K562 (cell line): ENCODE measurements at regions not wholly inside any gene's neighbourhood (a gene's known extent, or its start where the extent isn't known, plus 50 kb on each side); places are given as distances from the start of the nearest gene placed in this dataset.

Experiments used
- ATAC-seq: fragments of 200-7000 bp; cut with Tn5 transposase; 3 replicates; pipeline ENCODE4 v1.9.1; 2020; ENCODE audit warnings: moderate library complexity
- BruUV-seq: library from RNA; stranded (reverse); fragments of 400-500 nt; replicated peaks from 2 replicates; lab custom pipeline; 2021; lab: Mats Ljungman, UMichigan
- CTCF ChIA-PET: fragments of 300-600 bp; formaldehyde crosslinking; extraction: SDS; loops from one replicate; lab custom pipeline; 2021; ENCODE audit warnings: low intra/inter-chr PET ratio; lab: Yijun Ruan, JAX
- POLR2A ChIA-PET: fragments of 300-600, 350-650 bp; sonication (Branson Sonifier 250); formaldehyde crosslinking; extraction: SDS; loops from one replicate; lab custom pipeline; 2021; ENCODE audit warnings: antibody characterized with exemption, inconsistent platforms; lab: Yijun Ruan, JAX
- DNase-seq, 4 experiments: peaks; one replicate each; pipeline versions ENCODE4 v3.0.0 to v3.0.0-alpha.2; 2011 to 2018; ENCODE audit warnings: low spot score in 3 of 4, mixed read lengths in 3 of 4; ENCODE audit errors: extremely low read depth in 1 of 4
- FAIRE-seq: peaks from 2 replicates; lab custom pipeline; 2011; peaks lifted over from hg19 to GRCh38; lab: Jason Lieb, UNC
- H2AFZ ChIP-seq: 2 replicates; pipeline ENCODE4 v1.6.0; 2011; ENCODE audit warnings: low read depth, low read length, control low read depth, inconsistent platforms
- H3K27ac ChIP-seq: fragments of 200-600 bp; 3 replicates; pipeline ENCODE4 v1.8.0; 2011; ENCODE audit warnings: low read depth, mild to moderate bottlenecking, control low read depth, inconsistent platforms, low read length, moderate library complexity, mixed read lengths; ENCODE audit errors: extremely low read depth
- H3K27me3 ChIP-seq, 2 experiments: fragments of 300-600 bp in 1 of 2; 2 replicates in 1 of 2; 3 replicates in 1 of 2; pipeline versions ENCODE4 v1.6.0 to v1.8.0; 2011; ENCODE audit warnings: inconsistent platforms in 2 of 2, low read length in 2 of 2, mild to moderate bottlenecking in 1 of 2, mixed read lengths in 1 of 2, moderate library complexity in 1 of 2; ENCODE audit not compliant: control insufficient read depth in 2 of 2, insufficient read depth in 2 of 2
- H3K36me3 ChIP-seq: fragments of 300-600 bp; 3 replicates; pipeline ENCODE4 v1.8.0; 2011; ENCODE audit warnings: mild to moderate bottlenecking, low read length, inconsistent platforms; ENCODE audit not compliant: control insufficient read depth, insufficient read depth
- H3K4me1 ChIP-seq, 2 experiments: fragments of 200-600 bp in 1 of 2; replicated peaks in 1 of 2; 2 replicates in 1 of 2; 3 replicates in 1 of 2; pipeline versions ENCODE4 v1.5.1 to v1.8.0; 2011; ENCODE audit warnings: inconsistent platforms in 2 of 2, low read length in 2 of 2, mild to moderate bottlenecking in 1 of 2, mixed read lengths in 1 of 2, moderate library complexity in 1 of 2; ENCODE audit not compliant: control insufficient read depth in 2 of 2, insufficient read depth in 2 of 2
- H3K4me2 ChIP-seq: 2 replicates; pipeline ENCODE4 v1.6.1; 2011; ENCODE audit warnings: low read length, control low read depth, inconsistent platforms, mixed read lengths; ENCODE audit not compliant: insufficient read depth
- H3K4me3 ChIP-seq: fragments of 200-600 bp; sonication (generic), shearing (Covaris generic); 2 replicates; pipeline ENCODE4 v1.5.1; 2016; ENCODE audit warnings: control low read depth, inconsistent platforms
- H3K79me2 ChIP-seq: fragments of 200-600 bp; 3 replicates; pipeline ENCODE4 v1.8.0; 2011; ENCODE audit warnings: low read length, inconsistent platforms; ENCODE audit not compliant: control insufficient read depth, insufficient read depth
- H3K9ac ChIP-seq, 2 experiments: 2 replicates each; pipeline versions ENCODE4 v1.6.0 to v1.6.1; 2011; ENCODE audit warnings: low read depth in 2 of 2, low read length in 2 of 2, control low read depth in 1 of 2, inconsistent platforms in 1 of 2, mild to moderate bottlenecking in 1 of 2, mixed read lengths in 1 of 2; ENCODE audit not compliant: insufficient read depth in 1 of 2
- H3K9me1 ChIP-seq: one replicate; pipeline ENCODE4 v1.6.0; 2011; ENCODE audit warnings: inconsistent platforms, mild to moderate bottlenecking, low read length, moderate library complexity; ENCODE audit not compliant: control insufficient read depth, insufficient read depth
- H3K9me3 ChIP-seq: replicated peaks from 2 replicates; pipeline ENCODE4 v1.5.1; 2011; ENCODE audit warnings: low read depth, low read length, inconsistent platforms; ENCODE audit not compliant: control insufficient read depth, insufficient read depth
- H4K20me1 ChIP-seq: replicated peaks from 2 replicates; pipeline ENCODE4 v1.6.1; 2011; ENCODE audit warnings: low read length, inconsistent platforms, mixed read lengths; ENCODE audit not compliant: control insufficient read depth, insufficient read depth
- ARHGAP35 ChIP-seq: fragments of 450-650 bp; IDR thresholded peaks from 2 replicates; pipeline ENCODE4 v1.6.1; 2018; ENCODE audit not compliant: partially characterized antibody
- BCL6 ChIP-seq: fragments of 250-450 bp; sonication (Bioruptor Pico); IDR thresholded peaks from 2 replicates; pipeline ENCODE4 v1.4.0; 2020
- CC2D1A ChIP-seq: fragments of 450-650 bp; IDR thresholded peaks from 2 replicates; pipeline ENCODE4 v1.6.1; 2017; ENCODE audit warnings: mild to moderate bottlenecking
- PTRF ChIP-seq: fragments of 450-650 bp; IDR thresholded peaks from 2 replicates; pipeline ENCODE4 v1.6.1; 2016; ENCODE audit warnings: mild to moderate bottlenecking, missing genetic modification characterization, missing compliant biosample characterization
- SRSF1 ChIP-seq: fragments of 200-400 bp; formaldehyde crosslinking; IDR thresholded peaks from 2 replicates; pipeline ENCODE4 v1.6.1; 2017; ENCODE audit warnings: mild to moderate bottlenecking, low read depth, low read length, moderate library complexity
- TCF7L2 ChIP-seq: fragments of 150-350 bp; IDR thresholded peaks from 2 replicates; pipeline ENCODE4 v1.6.1; 2016; ENCODE audit warnings: low read depth, mild to moderate bottlenecking, low read length, moderate library complexity
- TEAD1 ChIP-seq, 2 experiments: fragments of 450-650 bp in 1 of 2; sonication (generic) in 1 of 2; formaldehyde crosslinking; IDR thresholded peaks; 2 replicates each; pipeline versions ENCODE4 v1.4.0 to v1.8.0; 2020 to 2022; ENCODE audit warnings: mild to moderate bottlenecking in 2 of 2, missing genetic modification reagents in 1 of 2
- U2AF2 ChIP-seq: fragments of 200-400 bp; formaldehyde crosslinking; optimal IDR thresholded peaks from 2 replicates; pipeline ENCODE3; 2017; ENCODE audit warnings: low read depth, mild to moderate bottlenecking, low read length
- ZNF551 ChIP-seq: fragments of 250-450 bp; sonication (Bioruptor Pico); IDR thresholded peaks from 2 replicates; pipeline ENCODE4 v1.5.0; 2021; ENCODE audit warnings: mild to moderate bottlenecking, moderate library complexity
- ZNF77 ChIP-seq: fragments of 250-450 bp; sonication (Bioruptor Pico); IDR thresholded peaks from 2 replicates; pipeline ENCODE4 v1.5.0; 2020
- WGBS: fragments of 100-300 bp; shearing (Covaris generic); methylation state at CpG from one replicate; pipeline ENCODE4 v1.1.6; 2016; ENCODE audit warnings: low coverage, mixed read lengths; ENCODE audit not compliant: insufficient coverage; ENCODE audit errors: missing lambda C conversion rate; 5-methylcytosine and 5-hydroxymethylcytosine counted together
- in situ Hi-C: fragments of 300-500 bp; cut with MboI; formaldehyde crosslinking; loops from 4 replicates; pipeline ENCODE4 v1.15.0; 2018; ENCODE audit warnings: inconsistent platforms, mixed read lengths
- intact Hi-C: fragments of 100-400 bp; cut with micrococcal nuclease; formaldehyde crosslinking; loops from 2 replicates; pipeline ENCODE4 v1.14.2; 2022
- TF ChIP-seq, protein P1 (sequence below): sonication (generic); formaldehyde crosslinking; IDR thresholded peaks from 2 replicates; pipeline ENCODE4 v1.8.0; 2022; ENCODE audit warnings: missing genetic modification reagents, mild to moderate bottlenecking, moderate library complexity, borderline replicate concordance
- TF ChIP-seq, protein P2 (sequence below): fragments of 450-650 bp; IDR thresholded peaks from 2 replicates; pipeline ENCODE4 v1.6.1; 2017; ENCODE audit warnings: antibody characterized with exemption, mild to moderate bottlenecking
- TF ChIP-seq, protein P3 (sequence below): sonication (generic); formaldehyde crosslinking; IDR thresholded peaks from 2 replicates; pipeline ENCODE4 v1.8.0; 2023; ENCODE audit warnings: missing genetic modification reagents, mild to moderate bottlenecking, borderline replicate concordance

DNA sequence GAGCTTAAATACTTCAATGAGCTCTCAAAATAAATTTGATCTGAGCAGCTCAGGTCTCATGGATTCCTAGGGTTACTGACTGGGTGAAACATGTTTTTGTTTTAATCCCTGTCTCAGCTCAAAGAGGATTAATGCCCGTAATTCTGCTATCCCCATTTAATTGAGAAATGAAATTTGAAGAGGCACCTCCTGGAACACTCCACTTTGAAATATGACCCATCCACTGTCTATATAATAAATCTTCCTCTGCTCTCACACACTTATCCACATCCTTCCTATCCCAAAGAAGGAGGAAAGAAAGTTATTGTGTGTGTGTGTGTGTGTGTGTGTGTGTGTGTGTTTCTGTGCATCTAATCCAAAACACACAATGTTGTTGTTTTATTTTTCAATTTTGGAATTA is 2082.4 kb upstream of the PIK3C3 start (continued):
- TF ChIP-seq, protein P1, sequence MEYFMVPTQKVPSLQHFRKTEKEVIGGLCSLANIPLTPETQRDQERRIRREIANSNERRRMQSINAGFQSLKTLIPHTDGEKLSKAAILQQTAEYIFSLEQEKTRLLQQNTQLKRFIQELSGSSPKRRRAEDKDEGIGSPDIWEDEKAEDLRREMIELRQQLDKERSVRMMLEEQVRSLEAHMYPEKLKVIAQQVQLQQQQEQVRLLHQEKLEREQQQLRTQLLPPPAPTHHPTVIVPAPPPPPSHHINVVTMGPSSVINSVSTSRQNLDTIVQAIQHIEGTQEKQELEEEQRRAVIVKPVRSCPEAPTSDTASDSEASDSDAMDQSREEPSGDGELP (CRISPR knock-in tag) = no peak
- TF ChIP-seq SRSF1 (no peak), CC2D1A (no peak), ZNF77 (no peak), ARHGAP35 (no peak), PTRF (tag) (no peak), BCL6 (CRISPR knock-in tag) (no peak)
- TF ChIP-seq, protein P2, sequence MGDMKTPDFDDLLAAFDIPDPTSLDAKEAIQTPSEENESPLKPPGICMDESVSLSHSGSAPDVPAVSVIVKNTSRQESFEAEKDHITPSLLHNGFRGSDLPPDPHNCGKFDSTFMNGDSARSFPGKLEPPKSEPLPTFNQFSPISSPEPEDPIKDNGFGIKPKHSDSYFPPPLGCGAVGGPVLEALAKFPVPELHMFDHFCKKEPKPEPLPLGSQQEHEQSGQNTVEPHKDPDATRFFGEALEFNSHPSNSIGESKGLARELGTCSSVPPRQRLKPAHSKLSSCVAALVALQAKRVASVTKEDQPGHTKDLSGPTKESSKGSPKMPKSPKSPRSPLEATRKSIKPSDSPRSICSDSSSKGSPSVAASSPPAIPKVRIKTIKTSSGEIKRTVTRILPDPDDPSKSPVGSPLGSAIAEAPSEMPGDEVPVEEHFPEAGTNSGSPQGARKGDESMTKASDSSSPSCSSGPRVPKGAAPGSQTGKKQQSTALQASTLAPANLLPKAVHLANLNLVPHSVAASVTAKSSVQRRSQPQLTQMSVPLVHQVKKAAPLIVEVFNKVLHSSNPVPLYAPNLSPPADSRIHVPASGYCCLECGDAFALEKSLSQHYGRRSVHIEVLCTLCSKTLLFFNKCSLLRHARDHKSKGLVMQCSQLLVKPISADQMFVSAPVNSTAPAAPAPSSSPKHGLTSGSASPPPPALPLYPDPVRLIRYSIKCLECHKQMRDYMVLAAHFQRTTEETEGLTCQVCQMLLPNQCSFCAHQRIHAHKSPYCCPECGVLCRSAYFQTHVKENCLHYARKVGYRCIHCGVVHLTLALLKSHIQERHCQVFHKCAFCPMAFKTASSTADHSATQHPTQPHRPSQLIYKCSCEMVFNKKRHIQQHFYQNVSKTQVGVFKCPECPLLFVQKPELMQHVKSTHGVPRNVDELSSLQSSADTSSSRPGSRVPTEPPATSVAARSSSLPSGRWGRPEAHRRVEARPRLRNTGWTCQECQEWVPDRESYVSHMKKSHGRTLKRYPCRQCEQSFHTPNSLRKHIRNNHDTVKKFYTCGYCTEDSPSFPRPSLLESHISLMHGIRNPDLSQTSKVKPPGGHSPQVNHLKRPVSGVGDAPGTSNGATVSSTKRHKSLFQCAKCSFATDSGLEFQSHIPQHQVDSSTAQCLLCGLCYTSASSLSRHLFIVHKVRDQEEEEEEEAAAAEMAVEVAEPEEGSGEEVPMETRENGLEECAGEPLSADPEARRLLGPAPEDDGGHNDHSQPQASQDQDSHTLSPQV = no peak

DNA sequence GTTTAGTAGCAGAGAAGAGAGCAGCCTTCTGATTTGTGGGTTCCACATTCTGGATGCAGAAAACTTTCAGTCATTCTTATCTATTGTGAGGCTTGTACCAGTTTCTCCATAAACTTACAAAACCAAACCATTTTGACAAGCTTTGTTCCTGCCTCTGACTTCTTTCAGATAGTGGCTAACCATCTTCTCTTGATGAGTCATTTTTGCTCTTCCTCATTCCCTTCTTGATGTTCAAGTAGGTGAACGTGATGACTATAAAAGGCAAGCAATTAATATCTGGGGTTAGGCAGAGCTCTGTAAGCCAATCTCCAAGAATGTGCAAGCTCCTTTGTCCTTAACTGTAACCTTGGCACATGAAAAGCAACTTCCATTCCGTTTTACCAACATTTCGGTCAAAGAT is 2083.1 kb upstream of the PIK3C3 start:
- no peaks in the 10 kb centered on the region for H3K79me2 ChIP-seq
- in situ Hi-C loops = no loop called here
- no peaks in the 10 kb centered on the region for H3K27me3 ChIP-seq
- no peak overlapping the region for H3K9ac ChIP-seq
- DNase-seq (no peak), ATAC-seq (no peak), FAIRE-seq (no peak)
- H4K20me1 ChIP-seq = no peaks in the 10 kb centered on the region
- no peak overlapping the region for H2AFZ ChIP-seq
- no TSS peak for BruUV-seq
- ChIA-PET CTCF (no interaction called here), POLR2A (no interaction called here)
- H3K36me3 ChIP-seq = no peaks in the 10 kb centered on the region
- H3K4me2 ChIP-seq = no peak overlapping the region
- intact Hi-C loops = no loop called here
- no peaks in the 10 kb centered on the region for H3K9me1 ChIP-seq
- H3K9me3 ChIP-seq = no peaks in the 10 kb centered on the region
- 0% methylated on average over 3 of the region's 3 CpGs for WGBS
- no peak overlapping the region for H3K4me3 ChIP-seq
- no peak overlapping the region for H3K27ac ChIP-seq
- no peaks in the 10 kb centered on the region for H3K4me1 ChIP-seq
- TF ChIP-seq, protein P3, sequence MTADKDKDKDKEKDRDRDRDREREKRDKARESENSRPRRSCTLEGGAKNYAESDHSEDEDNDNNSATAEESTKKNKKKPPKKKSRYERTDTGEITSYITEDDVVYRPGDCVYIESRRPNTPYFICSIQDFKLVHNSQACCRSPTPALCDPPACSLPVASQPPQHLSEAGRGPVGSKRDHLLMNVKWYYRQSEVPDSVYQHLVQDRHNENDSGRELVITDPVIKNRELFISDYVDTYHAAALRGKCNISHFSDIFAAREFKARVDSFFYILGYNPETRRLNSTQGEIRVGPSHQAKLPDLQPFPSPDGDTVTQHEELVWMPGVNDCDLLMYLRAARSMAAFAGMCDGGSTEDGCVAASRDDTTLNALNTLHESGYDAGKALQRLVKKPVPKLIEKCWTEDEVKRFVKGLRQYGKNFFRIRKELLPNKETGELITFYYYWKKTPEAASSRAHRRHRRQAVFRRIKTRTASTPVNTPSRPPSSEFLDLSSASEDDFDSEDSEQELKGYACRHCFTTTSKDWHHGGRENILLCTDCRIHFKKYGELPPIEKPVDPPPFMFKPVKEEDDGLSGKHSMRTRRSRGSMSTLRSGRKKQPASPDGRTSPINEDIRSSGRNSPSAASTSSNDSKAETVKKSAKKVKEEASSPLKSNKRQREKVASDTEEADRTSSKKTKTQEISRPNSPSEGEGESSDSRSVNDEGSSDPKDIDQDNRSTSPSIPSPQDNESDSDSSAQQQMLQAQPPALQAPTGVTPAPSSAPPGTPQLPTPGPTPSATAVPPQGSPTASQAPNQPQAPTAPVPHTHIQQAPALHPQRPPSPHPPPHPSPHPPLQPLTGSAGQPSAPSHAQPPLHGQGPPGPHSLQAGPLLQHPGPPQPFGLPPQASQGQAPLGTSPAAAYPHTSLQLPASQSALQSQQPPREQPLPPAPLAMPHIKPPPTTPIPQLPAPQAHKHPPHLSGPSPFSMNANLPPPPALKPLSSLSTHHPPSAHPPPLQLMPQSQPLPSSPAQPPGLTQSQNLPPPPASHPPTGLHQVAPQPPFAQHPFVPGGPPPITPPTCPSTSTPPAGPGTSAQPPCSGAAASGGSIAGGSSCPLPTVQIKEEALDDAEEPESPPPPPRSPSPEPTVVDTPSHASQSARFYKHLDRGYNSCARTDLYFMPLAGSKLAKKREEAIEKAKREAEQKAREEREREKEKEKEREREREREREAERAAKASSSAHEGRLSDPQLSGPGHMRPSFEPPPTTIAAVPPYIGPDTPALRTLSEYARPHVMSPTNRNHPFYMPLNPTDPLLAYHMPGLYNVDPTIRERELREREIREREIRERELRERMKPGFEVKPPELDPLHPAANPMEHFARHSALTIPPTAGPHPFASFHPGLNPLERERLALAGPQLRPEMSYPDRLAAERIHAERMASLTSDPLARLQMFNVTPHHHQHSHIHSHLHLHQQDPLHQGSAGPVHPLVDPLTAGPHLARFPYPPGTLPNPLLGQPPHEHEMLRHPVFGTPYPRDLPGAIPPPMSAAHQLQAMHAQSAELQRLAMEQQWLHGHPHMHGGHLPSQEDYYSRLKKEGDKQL (CRISPR knock-in tag) = no peak
- TF ChIP-seq TEAD1 (CRISPR knock-in tag; IDR thresholded peaks at IDR 0.05) = no peak
- TF ChIP-seq ZNF551 (CRISPR knock-in tag) = no peak
- no peak for TF ChIP-seq TCF7L2
- no peak for TF ChIP-seq U2AF2
- no peak for TF ChIP-seq PTRF (tag)
